ENCODE measurements at regions not wholly inside any gene's neighbourhood (a gene's known extent, or its start where the extent isn't known, plus 50 kb on each side); places are given as distances from the start of the nearest gene placed in this dataset.

DNA sequence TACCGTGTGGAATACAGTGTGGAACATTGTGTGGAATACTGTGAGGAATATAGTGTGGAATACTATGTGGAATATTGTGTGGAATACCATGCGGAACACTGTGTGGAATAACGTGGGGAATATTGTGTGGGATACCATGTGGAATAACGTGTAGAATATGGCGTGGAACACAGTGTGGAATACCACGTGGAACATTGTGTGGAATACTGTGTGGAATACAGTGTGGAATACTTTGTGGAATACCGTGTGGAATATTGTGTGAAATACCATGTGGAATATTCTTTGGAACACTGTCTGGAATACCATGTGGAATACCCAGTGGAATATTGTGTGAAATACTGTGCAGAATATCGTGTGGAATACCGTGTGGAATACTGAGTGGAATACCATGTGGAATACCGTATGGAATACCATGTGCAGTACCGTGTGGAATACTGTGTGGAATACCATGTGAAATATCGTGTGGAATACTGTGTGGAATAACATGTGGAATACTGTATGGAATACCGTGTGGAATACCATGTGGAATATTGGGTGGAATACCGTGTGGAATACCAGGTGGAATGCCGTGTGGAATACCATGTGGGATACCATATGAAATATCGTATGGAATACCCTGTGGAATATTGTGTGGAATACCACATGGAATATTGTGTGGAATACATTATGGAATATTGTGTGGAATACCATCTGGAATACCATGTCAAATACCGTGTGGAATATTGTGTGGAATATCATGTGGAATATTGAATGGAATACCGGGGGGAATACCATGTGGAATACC is 133.1 kb upstream of the CHST15 start:
- Histone ChIP-seq H3K4me2 (ENCODE audit: control insufficient read depth, insufficient read depth) (no peak overlapping the region), H3K36me3 (ENCODE audit: control insufficient read depth in 2 of 2, insufficient read depth in 2 of 2, low read length in 1 of 2) (no peaks in the 10 kb centered on the region), H3K9ac (ENCODE audit: control insufficient read depth, insufficient read depth, low read length) (no peak overlapping the region), H3K4me3 (no peak overlapping the region), H3K79me2 (ENCODE audit: control insufficient read depth, insufficient read depth, low read length) (no peaks in the 10 kb centered on the region), H3K27me3 (replicated peaks in 1 of 2; ENCODE audit: control insufficient read depth in 2 of 2, insufficient read depth in 2 of 2, low read length in 1 of 2) (no peaks in the 10 kb centered on the region), H3K27ac (ENCODE audit: control insufficient read depth, insufficient read depth) (no peak overlapping the region), H3K4me1 (ENCODE audit: control insufficient read depth, insufficient read depth, low read length) (peaks cover 18% of the 10 kb centered on the region), H3K9me3 (replicated peaks; ENCODE audit: control insufficient read depth, insufficient read depth, low read length) (no peaks in the 10 kb centered on the region), H4K20me1 (ENCODE audit: control insufficient read depth, insufficient read depth) (no peaks in the 10 kb centered on the region), H2AFZ (ENCODE audit: control insufficient read depth, low read depth, low read length) (no peak overlapping the region)
- 82% methylated on average over 18 of the region's 18 CpGs for WGBS (ENCODE audit: insufficient coverage, insufficient replicate concordance, low lambda C conversion rate, missing lambda C conversion rate)
- ChIA-PET RAD21 (ENCODE audit: unreplicated experiment) (no interaction called here), CTCF (no interaction called here), SMC1A (ENCODE audit: uncharacterized antibody, unreplicated experiment) (no interaction called here), POLR2A (no interaction called here)
- DNase-seq (ENCODE audit: low read depth, low spot score) (no peak), FAIRE-seq (no peak), ATAC-seq (no peak)
- BruUV-seq (replicated peaks), result no TSS peak
- intact Hi-C loops (cut with micrococcal nuclease; ENCODE audit: unreplicated experiment) (loop anchor here (10.0 kb wide), 1 partner anchor 232 kb away; no protein-coding TSS in a partner anchor), in situ Hi-C loops (cut with MboI) (loop anchor here (10.0 kb wide), 1 partner anchor 382 kb away; no protein-coding TSS in a partner anchor)
- TF ChIP-seq CHD4 (IDR thresholded peaks at IDR 0.05) (peak; percentile 99; the same call in 1 of the 2 replicates), GATAD2B (conservative IDR thresholded peaks at IDR 0.05; ENCODE audit: low read depth) (peak; percentile 95), HDAC2 (IDR thresholded peaks at IDR 0.05) (peak; percentile 88), SIN3A (IDR thresholded peaks at IDR 0.05; ENCODE audit: low read depth, low read length) (no peak), RAD51 (IDR thresholded peaks at IDR 0.05) (no peak), IKZF1 (conservative IDR thresholded peaks at IDR 0.05) (peak; percentile 100), POLR2AphosphoS2 (IDR thresholded peaks at IDR 0.05; ENCODE audit: low read depth, low read length) (no peak), MTA2 (IDR thresholded peaks at IDR 0.05; ENCODE audit: low read depth) (peak; percentile 75), ZBED1 (IDR thresholded peaks at IDR 0.05; ENCODE audit: borderline replicate concordance) (no peak), SMARCA5 (IDR thresholded peaks at IDR 0.05) (no peak), EED (IDR thresholded peaks at IDR 0.05; ENCODE audit: low read depth) (peak; percentile 81), IKZF2 (IDR thresholded peaks at IDR 0.05) (peak; percentile 100)
- TF ChIP-seq, protein P1, sequence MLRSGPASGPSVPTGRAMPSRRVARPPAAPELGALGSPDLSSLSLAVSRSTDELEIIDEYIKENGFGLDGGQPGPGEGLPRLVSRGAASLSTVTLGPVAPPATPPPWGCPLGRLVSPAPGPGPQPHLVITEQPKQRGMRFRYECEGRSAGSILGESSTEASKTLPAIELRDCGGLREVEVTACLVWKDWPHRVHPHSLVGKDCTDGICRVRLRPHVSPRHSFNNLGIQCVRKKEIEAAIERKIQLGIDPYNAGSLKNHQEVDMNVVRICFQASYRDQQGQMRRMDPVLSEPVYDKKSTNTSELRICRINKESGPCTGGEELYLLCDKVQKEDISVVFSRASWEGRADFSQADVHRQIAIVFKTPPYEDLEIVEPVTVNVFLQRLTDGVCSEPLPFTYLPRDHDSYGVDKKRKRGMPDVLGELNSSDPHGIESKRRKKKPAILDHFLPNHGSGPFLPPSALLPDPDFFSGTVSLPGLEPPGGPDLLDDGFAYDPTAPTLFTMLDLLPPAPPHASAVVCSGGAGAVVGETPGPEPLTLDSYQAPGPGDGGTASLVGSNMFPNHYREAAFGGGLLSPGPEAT (IDR thresholded peaks at IDR 0.05; ENCODE audit: low read depth), result peak; percentile 100

Data from GM12878 (cell line).